Fibroblast of skin of right quadriceps (primary cell): ENCODE measurements at regions not wholly inside any gene's neighbourhood (a gene's known extent, or its start where the extent isn't known, plus 50 kb on each side); places are given as distances from the start of the nearest gene placed in this dataset.
A peak's percentile ranks its signal among the peaks of the same experiment; 100 is the strongest.

ENCODE experiments used
- DNase-seq: peaks from one replicate; pipeline ENCODE4 v3.0.0-alpha.2; 2013

DNA sequence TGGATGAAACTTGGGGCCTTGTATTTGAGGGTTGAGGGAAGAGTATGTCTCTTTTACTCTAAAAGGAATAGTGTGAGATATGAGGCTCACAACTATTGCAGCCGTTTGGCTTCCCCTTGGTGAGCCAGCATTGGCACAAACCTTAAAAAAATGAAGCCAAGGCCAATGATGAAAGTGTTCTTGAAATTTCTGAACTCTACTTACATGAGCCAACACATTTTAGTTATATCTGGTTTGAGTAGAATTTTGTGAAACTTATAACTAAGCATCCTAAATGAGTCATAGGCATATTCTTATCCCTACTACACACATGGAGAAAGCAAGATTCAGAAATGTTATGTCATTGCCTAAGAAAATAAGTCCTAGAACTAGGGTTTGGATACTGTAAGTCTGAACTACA, 55.3 kb upstream of the ACSS3 start:
- DNase-seq: peak; percentile 1

- DNase-seq: no peak
Observed at GRCh38 chr12:81021834-81022233, 56.0 kb upstream of the ACSS3 start.

GRCh38 chr12:81021131-81021748, 56.6 kb upstream of the ACSS3 start:
- DNase-seq: no peak

GRCh38 chr12:81017792-81018191, 60.1 kb upstream of the ACSS3 start:
- no peak for DNase-seq

DNA sequence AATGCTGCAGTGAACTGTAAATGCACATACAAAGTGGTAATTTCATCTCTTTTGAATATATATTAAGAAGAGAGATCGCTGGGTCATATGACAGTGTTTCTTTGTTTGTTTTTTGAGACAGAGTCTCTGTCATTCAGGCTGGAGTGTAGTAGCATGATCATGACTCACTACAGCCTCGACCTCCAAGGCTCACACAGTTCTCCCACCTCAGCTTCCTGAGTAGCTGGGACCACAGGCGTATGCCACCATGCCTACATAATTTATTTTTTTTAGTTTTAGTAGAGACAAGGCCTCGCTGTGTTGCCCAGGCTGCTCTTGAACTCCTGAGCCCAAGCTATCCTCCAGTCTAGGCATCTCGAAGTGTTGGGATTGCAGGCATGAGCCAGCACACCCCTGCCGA, 62.4 kb upstream of the ACSS3 start:
- DNase-seq: no peak

GRCh38 chr12:81010641-81011040, 67.2 kb upstream of the ACSS3 start:
- no peak for DNase-seq

GRCh38 chr12:81005606-81006005, 67.9 kb upstream of the LIN7A start:
- no peak for DNase-seq

DNA sequence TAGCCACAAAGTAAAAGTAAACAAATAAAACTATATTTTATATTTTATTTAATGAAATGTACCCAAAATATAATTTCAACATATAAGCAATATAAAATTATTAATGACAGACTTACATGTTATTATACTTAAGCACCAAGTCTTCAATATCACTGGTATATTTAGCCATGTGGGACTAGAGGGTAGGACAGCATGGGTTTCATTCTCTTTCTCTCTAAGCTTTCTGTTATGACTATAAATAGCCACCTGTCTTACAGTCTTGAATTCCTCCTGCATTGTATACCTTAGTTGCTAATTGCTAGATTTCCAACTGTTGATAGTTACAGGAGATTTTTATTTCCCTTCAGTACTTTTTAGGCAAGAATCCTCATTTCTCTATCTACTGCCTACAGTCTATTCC, 63.1 kb upstream of the LIN7A start:
- no peak for DNase-seq

- no peak for DNase-seq
Observed at GRCh38 chr12:80988986-80989385, 51.3 kb upstream of the LIN7A start.
